HG03460 (cell line): ENCODE measurements at regions not wholly inside any gene's neighbourhood (a gene's known extent, or its start where the extent isn't known, plus 50 kb on each side); places are given as distances from the start of the nearest gene placed in this dataset.
A peak's percentile ranks its signal among the peaks of the same experiment; 100 is the strongest.

Experiments used
- ATAC-seq: cut with Tn5 transposase; IDR thresholded peaks from one replicate; pipeline ENCODE4 v1.9.1; 2021; ENCODE audit not compliant: unreplicated experiment

DNA sequence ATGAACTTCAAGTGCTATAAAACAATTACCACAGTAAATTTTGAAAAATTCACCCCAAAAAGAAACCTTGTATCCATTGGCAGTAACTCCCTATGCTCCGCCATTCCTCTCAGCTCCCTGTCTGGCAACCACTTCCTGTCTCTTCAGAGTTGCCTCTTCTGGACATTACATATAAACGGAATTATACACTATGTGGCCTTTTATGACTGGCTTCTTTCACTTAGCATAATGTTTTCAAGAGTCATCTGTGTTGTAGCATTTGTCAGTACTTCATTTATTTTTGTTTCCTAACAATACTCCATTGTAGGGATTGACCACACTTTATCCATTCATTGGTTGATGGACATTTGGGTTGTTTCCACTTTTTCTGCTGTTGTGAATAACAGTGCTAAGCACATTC lies 50.1 kb downstream of the CEP43 start:
- ATAC-seq: no peak

DNA sequence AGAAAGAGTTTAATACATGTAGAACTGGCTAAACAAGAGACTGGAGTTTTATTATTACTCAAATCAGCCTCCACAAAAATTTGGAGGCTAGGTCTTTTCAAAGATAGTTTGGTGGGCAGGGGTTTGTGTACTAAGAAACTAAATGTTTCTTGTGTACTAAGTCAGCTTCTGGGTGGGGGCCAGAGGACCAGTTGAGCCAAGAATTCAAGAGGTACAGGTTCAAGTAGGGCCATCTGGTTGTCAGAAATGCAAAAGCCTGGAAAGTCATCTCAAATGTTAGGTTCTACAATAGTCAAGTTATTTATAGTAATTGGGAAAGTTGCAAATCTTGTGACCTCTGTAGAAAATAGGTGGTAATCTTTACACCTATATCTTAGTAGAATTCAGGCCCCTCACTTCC lies 51.7 kb downstream of the CEP43 start:
- no peak for ATAC-seq

DNA sequence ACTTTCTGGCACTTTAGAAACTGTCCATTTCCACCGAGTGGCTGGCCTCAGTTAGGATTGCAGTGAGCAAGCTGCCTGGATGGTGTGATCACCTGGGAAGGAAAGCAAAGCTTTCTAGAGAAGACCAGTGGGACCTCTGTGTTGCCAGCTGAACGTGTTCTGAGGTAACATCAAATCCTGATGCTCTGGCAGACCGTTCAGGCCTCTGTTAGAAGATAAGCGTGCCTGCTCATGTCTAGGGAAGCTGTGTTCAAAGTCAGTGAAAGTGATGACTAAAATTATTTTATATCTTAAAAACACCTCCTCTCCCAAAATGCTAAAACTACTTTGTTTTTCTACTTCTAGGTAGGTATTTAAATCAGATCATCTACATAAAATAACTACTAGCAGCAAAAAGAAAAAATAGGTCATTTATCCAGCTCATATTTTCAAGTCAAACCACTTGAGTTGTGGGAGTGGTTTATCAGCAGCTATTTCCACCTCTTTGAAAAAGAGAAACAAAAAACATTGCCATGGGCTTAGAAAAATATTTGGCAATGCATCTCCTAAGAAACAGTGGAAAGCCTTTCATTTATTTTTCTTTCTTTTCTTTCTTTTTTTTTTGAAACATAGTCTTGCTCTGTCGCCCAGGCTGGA lies 54.8 kb downstream of the CEP43 start:
- no peak for ATAC-seq

DNA sequence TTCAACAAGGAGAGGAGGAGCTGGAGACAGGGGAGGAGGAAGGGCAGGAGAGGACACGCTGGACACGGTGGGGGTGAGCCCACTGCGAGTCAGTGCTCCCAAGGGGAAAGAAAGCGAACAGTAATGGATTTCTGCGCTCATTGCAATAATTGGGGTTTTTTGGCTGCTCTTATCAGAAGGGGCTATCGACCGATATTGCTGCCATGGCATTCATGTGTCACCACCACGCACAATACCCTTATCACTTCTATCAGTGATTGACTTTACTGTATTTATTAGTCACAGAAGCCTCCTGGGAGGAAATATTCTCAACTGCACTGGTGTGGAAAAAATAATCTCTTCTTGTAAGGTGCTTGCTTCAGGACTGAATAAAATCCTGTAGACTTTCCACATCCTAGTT lies 55.8 kb downstream of the CEP43 start:
- ATAC-seq: no peak

DNA sequence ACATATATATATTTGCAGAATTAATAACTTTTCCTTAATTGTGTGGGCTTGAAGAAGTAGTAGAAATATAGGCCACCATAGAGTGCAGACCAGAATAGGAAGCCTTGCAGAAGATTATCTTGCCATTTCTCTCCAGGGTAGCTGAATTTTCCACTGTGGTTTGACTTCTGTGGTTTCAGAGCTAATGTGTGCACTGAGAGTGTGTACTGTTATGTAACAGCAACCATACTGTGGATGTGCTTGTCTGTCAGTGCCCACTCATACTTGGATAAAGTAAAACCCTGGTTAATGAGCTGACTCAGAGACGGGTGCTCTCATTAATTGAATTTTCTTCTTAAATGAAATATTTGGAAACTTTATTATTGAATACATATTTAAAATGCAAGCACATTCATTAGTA lies 57.2 kb downstream of the CEP43 start:
- ATAC-seq: peak; percentile 98

DNA sequence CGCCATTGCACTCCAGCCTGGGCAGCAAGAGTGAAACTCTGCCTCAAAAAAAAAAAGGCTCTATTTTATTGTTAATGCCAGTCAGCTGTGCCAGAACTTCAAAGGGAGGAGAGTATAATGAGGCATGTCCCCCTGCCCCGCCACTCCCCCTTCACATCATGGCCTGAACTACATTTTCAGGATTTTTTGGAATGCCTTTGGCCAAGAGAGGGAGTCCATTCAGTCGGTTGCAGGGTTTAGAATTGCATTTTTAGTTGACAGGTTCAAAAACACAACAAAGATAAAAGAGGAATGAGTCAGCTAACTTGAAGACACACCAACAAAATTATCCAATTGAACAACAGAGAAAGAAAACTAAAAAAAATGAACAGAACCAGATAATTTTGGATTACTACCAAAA lies 59.1 kb downstream of the CEP43 start:
- no peak for ATAC-seq
